Body of pancreas (tissue), 4 donors: ENCODE measurements at regions not wholly inside any gene's neighbourhood (a gene's known extent, or its start where the extent isn't known, plus 50 kb on each side); places are given as distances from the start of the nearest gene placed in this dataset.

Source experiments
- CTCF ChIP-seq, 7 experiments: fragments of 450-650 bp in 4 of 7; fragments of 200-600 bp in 3 of 7; sonication (generic) in 3 of 7; IDR thresholded peaks; one replicate each; pipeline ENCODE4 v1.5.1; 2016 to 2019; ENCODE audit warnings: antibody characterized with exemption in 7 of 7
- POLR2A ChIP-seq, 3 donors: fragments of 450-650 bp; IDR thresholded peaks; one replicate each; pipeline ENCODE4 v1.6.1; 2016; ENCODE audit warnings: antibody characterized with exemption in 3 of 3, mild to moderate bottlenecking in 2 of 3

GRCh38 chr2:163990101-163990500, 254.3 kb upstream of the FIGN start:
- TF ChIP-seq POLR2A (IDR thresholded peaks at IDR 0.05) (no peak), CTCF (IDR thresholded peaks at IDR 0.05) (no peak)
